GM19452 (cell line): ENCODE measurements at regions not wholly inside any gene's neighbourhood (a gene's known extent, or its start where the extent isn't known, plus 50 kb on each side); places are given as distances from the start of the nearest gene placed in this dataset.

Source experiments
- ATAC-seq: cut with Tn5 transposase; IDR thresholded peaks from one replicate; pipeline ENCODE4 v1.9.1; 2021; ENCODE audit not compliant: unreplicated experiment

DNA sequence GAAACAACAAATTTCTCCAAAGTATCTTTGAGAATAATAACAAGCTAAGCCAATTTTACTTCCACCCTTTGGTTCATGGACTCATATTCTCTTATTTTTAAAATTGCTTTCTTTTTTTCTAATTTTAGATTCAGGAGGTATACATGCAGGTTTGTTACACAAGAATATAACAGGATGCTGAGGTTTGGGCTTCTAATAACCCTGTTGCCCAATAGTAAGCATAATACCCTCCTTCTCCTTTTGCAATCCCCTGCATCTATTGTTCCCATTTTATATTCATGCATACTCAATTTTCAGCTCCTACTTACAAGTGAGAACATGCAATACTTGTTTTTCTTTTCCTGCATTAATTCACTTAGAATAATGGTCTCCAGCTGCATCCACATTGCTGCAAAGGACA, 202.3 kb upstream of the FSTL5 start:
- no peak for ATAC-seq

DNA sequence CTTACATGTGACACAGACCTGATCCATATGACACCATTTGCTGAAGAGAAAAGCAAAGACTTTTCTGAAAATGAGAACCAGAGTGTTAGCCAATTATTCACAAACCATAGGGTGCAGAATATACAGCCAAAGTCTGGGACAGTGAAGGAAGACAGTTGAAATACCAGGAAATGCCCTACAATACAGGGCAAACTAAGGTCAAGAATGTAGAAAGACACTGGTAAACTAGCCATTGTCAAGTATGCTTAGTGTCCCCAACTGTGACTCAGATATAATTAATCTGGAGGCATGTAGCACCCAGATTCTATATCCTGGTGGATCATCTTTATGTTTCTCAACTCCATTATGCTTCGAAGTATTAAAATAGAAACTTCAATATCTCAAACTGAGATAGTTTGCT, 200.9 kb upstream of the FSTL5 start:
- no peak for ATAC-seq

DNA sequence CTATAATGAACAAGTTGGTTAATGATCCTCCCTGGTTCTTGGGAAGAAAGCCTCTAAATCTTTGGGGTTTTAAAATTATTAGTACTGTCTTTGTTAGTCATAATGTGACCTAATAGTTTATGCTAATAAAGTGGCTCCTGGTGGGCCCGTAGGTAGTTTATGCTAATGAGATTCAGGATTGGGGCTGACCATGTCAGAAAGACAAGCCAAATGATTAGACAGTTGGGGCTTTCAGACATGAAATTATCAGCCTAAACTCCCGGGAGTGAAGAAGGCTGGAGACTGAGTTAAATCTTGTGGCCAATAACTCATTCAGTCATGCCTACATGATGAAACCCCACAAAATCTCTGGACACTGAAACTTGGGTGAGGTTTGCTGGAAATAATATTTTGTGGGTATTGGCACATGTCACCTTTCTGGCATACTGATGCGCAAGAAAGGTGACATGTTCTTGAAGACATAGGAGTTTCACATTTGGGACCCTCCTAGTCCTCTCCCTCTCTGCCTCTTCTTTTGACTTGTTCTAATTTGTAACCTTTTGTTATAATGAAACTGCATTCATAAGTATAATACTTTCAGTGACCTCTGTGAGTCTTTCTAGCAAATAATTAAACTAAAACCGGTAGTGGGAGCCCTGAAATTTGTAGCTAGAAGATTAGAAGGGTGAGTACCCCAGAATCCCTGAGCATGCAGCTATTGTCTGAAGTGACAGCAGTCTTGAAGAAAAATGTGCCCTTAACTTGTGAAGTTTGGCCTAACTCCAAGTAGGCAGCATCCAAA, 196.8 kb upstream of the FSTL5 start:
- no peak for ATAC-seq

DNA sequence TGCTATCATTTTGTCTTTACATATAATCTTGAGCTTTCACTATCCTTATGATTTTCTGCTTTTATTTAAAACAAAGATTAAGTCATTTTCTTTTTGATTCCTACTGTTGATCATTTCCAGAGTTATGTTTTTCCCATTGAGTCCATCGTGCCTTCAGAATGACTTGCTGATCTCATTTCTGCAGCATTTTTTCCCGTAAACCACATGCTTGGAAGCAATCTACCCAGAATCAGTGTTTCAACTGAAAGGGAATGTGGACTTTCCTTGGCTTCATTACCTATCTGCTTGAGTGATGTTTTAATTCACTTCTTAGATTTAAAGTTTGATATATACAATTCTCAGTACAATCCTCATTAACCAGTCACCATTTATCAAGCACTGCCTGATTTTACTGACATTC, 192.4 kb upstream of the FSTL5 start:
- ATAC-seq: no peak

DNA sequence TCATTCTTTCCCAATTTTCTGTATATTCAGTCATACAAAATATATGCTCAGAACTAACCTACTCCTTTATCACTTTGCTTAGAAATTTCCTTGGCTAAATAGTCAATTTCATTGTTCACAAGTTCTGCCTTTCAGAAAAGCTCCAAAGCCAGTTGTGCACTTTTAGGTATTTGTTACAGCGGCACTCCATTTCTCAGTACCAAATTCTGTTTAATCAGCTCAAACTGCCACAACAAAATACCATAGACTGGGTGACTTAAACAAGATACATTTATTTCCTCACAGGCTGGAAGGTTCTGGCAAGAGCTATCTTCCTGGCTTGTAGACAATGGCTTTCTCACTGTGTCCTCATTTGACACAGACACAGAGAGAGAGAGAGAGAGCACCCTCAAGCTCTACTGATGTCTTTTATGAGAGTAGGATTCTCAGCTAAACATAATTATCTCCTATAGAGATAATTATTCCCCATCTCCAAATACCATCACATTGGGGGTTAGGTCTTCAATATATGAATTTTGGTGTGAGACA, 188.8 kb upstream of the FSTL5 start:
- no peak for ATAC-seq

DNA sequence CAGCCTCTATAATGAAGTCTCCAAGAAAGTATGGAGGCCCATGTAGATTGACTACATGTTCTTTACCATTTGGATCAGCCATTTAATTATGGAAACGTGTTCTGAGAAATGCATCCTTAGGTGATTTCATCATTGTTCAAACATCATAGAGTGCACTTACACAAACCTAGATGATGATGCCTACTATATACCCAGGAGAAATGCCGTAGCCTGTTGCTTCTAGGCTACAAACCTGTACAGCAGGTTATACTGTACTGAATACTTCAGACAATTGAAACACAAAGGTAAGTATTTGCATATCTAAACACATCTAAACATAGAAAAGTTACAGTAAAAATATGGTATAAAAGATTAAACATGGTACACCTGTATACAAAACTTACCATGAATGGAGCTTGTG, 186.5 kb upstream of the FSTL5 start:
- ATAC-seq: no peak

DNA sequence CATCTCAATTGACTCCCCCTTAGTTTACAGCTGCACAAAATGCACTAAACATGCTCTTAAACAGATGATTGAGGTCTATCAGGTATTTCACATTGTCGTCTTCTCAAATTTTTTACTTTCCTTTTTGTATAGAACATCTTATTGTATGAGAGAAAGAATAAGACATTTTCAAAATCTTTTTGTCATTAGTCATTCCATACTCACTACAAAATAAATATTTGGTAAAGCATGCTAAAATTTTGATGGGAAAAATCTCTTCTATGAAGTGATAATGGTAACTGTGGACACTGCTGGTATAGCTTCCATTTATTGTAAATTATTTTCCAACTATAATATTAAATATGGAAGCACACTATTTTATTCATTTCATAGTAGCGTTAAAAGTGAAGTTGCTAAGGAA, 185.6 kb upstream of the FSTL5 start:
- ATAC-seq: no peak

DNA sequence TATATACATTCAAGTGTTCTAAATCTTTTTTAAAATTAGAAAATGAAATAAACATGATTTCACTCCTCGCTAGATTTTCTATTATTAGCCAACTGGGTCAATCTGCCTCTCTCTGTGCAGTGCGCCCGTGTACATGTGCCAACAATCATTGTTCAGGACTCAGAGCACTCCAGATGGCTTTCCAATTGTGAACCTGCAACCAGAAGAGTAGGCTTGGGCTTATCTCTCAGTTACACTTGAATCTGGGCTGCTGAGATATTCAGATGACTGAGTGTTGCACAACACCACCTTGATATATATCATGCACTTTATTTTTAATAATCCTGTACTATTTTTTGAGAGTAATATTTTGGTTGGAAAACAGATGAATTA, 184.0 kb upstream of the FSTL5 start:
- no peak for ATAC-seq

DNA sequence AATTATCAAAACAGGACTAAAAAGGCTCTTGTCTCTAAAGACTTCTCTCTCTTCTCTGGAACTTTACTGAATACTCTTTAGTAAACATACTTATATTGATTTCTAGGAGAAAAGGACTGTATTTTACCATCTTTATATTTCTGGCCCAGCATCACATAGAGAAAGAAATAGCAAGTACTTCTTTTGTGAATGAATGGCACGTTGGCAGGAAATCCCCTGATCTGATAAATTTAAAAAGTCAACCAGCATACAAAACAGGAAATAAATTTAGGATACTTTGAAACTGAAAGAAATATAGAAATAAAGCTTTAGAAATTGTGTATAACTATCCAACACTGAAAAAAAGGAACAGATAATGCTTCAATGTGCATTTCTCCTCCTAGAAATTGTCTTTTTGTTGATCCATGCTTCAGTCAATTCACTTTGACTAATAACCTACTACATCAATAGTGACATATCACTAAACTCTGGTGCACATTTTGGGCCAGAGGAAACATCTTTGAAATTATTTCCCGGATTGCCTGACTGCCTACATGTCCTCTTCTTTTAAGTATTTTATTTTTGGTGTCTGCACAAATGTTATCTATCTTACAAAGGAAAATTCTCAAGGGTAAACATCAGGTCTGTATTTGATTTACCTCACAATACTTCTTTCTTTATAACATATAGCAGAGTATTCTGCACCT, 183.5 kb upstream of the FSTL5 start:
- ATAC-seq: no peak

DNA sequence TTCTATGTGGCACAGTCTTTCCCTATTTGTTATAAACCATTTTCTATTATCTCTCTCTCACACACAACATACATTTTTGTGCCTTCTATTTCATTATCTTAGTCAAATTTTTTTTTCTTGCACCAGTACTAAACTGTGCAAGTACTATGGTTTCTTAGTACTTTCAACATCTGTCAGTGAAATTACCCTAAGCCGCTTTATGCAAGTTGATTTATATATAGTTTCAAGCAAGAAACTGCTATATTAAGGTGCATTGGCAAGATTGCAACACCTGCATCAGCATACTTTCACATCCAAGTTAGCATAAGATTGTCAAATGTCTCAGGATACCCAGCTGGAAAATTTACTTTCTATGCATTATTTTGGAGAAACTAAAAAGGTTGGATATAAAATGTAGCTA, 180.2 kb upstream of the FSTL5 start:
- no peak for ATAC-seq

DNA sequence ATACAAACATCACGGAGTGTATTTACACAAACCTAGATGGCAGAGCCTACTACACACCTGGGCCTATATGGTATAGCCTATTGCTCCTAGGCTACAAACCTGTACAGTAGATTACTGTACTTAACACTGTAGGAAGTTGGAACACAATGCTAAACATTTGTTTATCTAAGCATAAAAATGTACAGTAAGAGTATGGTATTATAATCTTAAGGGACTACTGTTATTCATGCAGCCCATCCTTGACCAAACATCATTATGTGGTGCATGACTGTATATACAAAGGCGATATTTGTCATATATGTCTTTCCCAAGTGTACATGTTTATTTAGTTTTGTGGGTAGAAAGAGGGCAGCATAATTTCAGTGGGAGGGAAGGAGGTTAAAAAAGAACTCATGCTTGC, 177.7 kb upstream of the FSTL5 start:
- ATAC-seq: no peak

DNA sequence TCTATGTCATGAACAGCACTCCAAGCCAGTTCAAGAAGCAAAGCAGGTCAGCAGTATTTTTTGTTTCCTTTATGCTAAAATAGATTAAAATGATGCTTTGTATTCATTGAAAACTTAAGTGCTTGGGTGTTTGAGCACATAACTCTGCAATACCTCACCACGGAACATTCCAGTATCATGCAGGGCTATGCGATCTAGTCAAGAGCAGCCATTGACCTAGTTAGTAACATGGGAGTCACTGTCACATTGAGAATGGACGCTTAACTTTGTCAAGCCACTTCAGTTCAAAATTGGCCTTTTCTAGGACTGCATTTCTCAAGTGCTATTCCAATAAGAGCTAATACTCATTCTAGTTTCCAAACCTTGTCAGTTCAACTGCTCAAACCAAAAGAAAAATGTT, 160.1 kb upstream of the FSTL5 start:
- ATAC-seq: no peak

DNA sequence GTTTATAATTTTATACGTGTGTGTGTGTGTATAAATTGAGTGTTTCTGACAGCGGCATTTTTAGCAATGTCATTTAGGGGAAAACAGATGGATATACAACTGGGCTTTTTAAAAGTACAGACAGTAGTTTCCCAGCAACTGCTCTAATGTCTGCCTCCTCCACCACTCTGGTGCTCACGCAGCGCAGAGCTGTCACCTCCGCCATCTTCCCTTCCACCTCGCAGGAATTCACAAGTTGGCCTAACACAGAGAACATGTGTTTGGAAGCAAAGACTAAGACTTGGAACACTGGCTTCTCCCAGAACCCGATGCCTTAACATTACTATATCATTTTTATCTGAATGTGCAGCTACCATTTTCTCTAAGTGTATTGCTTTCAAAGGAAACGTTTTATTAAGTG, 158.3 kb upstream of the FSTL5 start:
- ATAC-seq: no peak

DNA sequence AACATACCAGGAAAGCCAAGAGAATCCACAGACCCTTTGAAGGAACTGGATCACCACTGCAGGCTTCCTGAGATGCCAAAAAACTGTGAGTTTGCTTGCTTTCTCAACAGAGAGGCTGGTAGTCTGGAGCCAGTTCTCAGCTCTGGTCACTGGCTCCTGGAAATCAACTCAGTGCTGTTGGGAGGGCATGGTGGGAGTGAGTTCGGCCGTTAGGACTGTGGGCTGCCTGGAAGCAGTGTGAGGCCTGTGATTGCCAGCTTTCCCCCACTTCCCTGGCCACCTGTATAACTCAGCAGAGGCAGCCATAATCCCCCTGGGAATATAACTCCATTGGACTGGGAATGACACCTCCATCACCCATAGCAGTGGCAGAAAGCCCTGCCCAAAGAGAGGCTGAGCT, 122.0 kb upstream of the FSTL5 start:
- no peak for ATAC-seq

DNA sequence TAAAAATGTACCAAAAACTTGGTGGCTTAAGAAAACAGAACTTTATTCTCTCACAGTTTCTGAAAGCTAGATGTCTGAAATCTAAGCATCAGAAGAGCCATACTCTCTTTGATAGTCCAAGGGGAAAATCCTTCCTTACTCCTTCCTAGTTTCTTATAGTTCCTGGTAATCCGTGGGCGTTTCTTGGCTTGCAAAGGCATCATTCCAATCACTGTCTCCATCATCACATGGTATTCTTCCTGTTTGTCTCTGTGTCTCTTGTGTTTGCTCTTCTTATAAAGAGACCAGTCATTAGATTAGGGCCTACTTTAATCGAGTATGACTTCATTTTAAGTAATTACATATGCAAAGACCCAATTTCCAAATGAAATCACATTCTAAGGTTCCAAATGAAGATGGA, 118.9 kb upstream of the FSTL5 start:
- no peak for ATAC-seq

DNA sequence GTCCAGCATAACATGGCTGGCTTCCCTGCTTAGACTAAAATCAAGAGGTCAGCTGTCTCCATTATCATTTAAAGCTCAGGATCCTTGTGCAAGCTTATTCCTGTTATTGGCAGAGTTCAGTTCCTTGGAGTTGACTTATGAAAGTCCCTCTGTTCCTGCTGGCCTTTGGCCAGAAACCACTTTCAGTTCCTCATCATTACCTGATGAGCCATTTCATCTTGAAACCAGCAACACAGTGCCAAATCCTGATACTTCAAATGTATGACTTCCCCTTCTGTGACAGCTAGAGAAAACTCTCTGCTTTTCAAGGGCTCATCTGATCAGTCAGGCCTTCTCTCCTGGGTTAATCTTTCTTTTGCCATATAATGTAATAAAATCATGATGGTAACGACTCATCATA, 110.6 kb upstream of the FSTL5 start:
- no peak for ATAC-seq

DNA sequence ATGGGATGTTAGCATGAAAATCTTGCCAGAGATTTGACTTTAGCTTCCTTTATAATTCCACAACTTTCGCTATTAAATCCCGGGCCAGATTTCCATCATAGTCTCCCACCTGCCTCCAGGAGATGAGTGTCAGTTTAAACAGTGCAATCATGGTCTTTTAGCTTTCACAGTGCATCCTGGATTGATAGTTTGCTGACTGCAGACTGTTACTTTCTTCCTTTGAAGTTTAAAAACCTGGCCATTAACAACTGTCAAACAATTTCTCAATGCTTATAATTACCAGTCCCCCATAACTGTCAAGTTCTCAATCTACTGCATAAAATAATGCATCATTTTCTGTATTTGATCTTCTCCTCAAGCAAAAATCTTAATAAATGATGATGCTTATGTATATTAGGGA, 108.4 kb upstream of the FSTL5 start:
- no peak for ATAC-seq

DNA sequence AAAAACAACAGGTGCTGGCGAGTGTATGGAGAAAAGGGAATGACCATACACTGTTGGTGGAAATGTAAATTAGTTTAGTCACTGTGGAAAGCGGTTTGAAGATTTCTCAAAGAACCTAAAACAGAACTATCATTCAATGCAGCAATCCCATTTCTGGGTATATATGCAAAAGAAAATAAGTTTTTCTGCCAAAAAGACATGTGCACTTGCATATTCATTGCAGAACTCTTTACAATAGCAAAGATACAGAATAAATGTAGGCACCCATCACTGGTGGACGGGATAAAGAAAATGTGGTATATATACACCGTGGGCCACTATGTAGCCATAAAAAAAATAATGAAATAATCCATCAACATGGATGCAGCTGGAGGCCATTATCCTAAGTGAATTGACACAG, 105.1 kb upstream of the FSTL5 start:
- ATAC-seq: no peak

DNA sequence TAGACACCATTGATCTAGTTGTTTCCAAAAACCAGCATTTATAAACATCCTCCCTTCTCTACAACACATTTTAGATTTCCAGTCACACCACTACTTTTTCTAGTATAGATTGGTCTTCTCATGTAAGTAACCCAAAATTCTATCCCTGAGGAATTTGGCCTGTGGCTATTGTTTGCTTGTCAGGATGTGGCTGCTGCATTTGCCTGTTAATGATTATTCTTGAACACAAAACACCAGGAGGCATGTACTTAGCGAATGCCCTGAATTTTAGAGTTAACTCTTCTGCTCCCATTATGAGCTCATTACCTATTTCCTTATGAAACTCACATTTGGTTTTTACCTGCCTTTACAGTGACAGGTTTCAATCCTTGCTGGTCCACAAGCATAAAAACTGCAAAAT, 102.0 kb upstream of the FSTL5 start:
- no peak for ATAC-seq

DNA sequence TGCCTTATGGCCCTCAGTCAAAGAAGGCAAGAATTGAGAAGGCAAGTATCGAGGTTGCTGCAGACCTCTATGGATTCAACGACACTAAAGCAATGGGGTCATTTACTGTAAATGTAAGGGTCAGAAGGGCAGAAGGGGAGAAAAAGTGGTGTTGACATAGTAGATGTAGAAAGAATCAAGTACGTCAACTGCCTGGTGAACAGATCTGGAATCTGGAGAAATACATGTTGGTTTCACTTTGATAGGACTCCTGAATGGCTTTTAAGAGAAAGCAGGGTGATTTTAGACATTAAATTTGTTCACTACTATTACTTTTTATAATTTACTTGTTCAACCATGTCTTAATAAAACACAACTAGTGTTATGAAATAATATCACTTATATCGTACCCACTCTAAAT, 81.3 kb upstream of the FSTL5 start:
- no peak for ATAC-seq

DNA sequence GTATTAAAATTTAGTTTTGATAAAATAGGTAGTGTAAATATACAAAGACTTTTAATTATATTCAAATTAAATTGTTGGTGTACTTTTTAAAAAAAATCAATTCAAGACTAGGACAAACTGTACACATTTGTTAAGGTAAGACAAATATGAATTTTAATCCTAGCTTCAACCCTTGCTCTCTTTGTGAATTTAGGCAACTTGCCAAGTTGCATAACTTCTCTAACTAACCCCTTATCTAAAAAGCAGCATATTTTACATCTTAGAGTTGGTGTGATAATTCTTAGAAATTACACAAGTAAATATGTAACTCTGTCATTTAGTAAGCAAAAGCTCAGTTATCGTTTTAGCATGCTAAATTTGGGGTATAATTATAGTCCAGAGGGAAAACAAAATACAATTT, 78.1 kb upstream of the FSTL5 start:
- no peak for ATAC-seq

DNA sequence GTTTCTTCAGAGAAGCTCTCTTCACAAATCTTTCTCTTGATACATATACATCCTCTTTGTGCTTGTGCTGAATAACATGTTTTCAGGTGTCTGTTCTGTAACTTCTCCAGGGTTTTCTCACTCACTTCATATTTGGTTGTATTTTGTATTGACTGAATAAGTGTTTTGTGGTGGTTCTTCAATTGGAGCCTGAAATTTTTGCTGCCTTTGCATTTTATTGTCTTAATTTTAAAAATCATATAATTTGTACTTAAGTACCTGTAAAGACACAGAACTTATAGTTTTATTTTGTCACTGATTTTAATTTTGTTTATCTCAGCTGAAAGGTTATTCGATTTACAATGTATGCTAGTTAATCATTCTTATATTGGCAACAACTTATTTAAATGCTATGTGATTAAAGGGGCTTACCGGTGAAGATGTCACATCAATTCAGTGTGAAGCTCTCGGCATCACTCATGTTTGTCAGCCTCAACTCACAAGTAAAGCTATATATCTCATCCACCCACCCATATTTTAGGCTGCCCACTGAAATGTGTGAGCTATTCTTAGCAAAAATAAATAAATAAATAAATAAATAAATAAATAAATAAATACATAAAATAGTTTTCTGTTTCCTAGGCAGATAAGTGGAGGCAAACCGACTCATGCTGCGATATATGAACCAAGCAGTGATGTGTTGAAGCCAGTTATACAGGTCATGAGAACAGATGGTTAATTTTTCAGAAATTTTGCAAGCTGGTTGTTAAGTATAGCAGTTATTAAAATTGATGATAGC, 76.4 kb upstream of the FSTL5 start:
- ATAC-seq: no peak
